HCT116 (cell line): ENCODE measurements at regions not wholly inside any gene's neighbourhood (a gene's known extent, or its start where the extent isn't known, plus 50 kb on each side); places are given as distances from the start of the nearest gene placed in this dataset.

Source experiments
- ATAC-seq: fragments of 200-7000 bp; cut with Tn5 transposase; 2 replicates; pipeline ENCODE4 v1.9.1; 2020; ENCODE audit warnings: mild to moderate bottlenecking, moderate library complexity
- BruUV-seq: library from RNA; stranded (reverse); fragments of 400-500 nt; replicated peaks from 2 replicates; lab custom pipeline; 2021; lab: Mats Ljungman, UMichigan
- CTCF ChIA-PET: fragments of 300-600 bp; sonication (Branson Sonifier 250); formaldehyde crosslinking; loops from one replicate; lab custom pipeline; 2021; ENCODE audit warnings: antibody characterized with exemption; lab: Charles Lee
- POLR2A ChIA-PET: fragments of 300-600, 350-600 bp; sonication (Branson Sonifier 250); formaldehyde crosslinking; loops from one replicate; lab custom pipeline; 2021; ENCODE audit warnings: antibody characterized with exemption; lab: Charles Lee
- RAD21 ChIA-PET, 2 experiments: fragments of 300-600 bp; sonication (Branson Sonifier 250); formaldehyde crosslinking; loops; one replicate each; lab custom pipeline; 2023; ENCODE audit warnings: low total read pairs in 2 of 2; ENCODE audit not compliant: uncharacterized antibody in 2 of 2, unreplicated experiment in 2 of 2, low non-redundant PET in 1 of 2; lab: Charles Lee
- DNase-seq: peaks from one replicate; pipeline ENCODE4 v3.0.0-alpha.2; 2010; ENCODE audit warnings: low read depth, low spot score
- H2AFZ ChIP-seq: fragments of 200-600 bp; shearing (Covaris generic), sonication (generic); 2 replicates; pipeline ENCODE4 v1.6.1; 2017; ENCODE audit warnings: low read depth, mixed run types, mixed read lengths, antibody characterized with exemption, low read length; ENCODE audit not compliant: poor library complexity, severe bottlenecking
- H3K27ac ChIP-seq: 2 replicates; pipeline ENCODE4 v1.5.1; 2012; ENCODE audit warnings: low read depth, low read length
- H3K27me3 ChIP-seq: fragments of 200-600 bp; sonication (generic); 2 replicates; pipeline ENCODE4 v1.6.1; 2016; ENCODE audit warnings: mixed run types, low read length, mixed read lengths; ENCODE audit not compliant: insufficient read depth
- H3K36me3 ChIP-seq, 2 experiments: fragments of 200-500 bp in 1 of 2; fragments of 200-600 bp in 1 of 2; sonication (Bioruptor generic) in 1 of 2; sonication (generic) in 1 of 2; 2 replicates each; pipeline versions ENCODE4 v1.5.1 to v1.6.1; 2014 to 2016; ENCODE audit warnings: low read length in 2 of 2, inconsistent platforms in 1 of 2, mixed read lengths in 1 of 2, mixed run types in 1 of 2; ENCODE audit not compliant: insufficient read depth in 2 of 2, control insufficient read depth in 1 of 2
- H3K4me1 ChIP-seq, 2 experiments: fragments of 200-600 bp in 1 of 2; sonication (generic) in 1 of 2; 2 replicates each; pipeline versions ENCODE4 v1.5.1 to v1.6.1; 2012 to 2017; ENCODE audit warnings: low read length in 2 of 2, inconsistent platforms in 1 of 2, mild to moderate bottlenecking in 1 of 2, mixed read lengths in 1 of 2, mixed run types in 1 of 2, moderate library complexity in 1 of 2; ENCODE audit not compliant: insufficient read depth in 2 of 2, control insufficient read depth in 1 of 2
- H3K4me2 ChIP-seq: fragments of 200-600 bp; sonication (generic); 2 replicates; pipeline ENCODE4 v1.6.1; 2017; ENCODE audit warnings: mixed run types, low read length, mixed read lengths
- H3K4me3 ChIP-seq, 2 experiments: fragments of 200-600 bp in 1 of 2; sonication (generic) in 1 of 2; replicated peaks in 1 of 2; 2 replicates each; pipeline ENCODE4 v1.5.1; 2011 to 2016; ENCODE audit warnings: low read length in 2 of 2, control low read depth in 1 of 2, low read depth in 1 of 2, mild to moderate bottlenecking in 1 of 2, mixed read lengths in 1 of 2, mixed run types in 1 of 2
- H3K79me2 ChIP-seq: fragments of 200-600 bp; sonication (generic); 2 replicates; pipeline ENCODE4 v1.6.1; 2017; ENCODE audit warnings: mild to moderate bottlenecking, mixed run types, low read length, moderate library complexity, mixed read lengths; ENCODE audit not compliant: insufficient read depth
- H3K9ac ChIP-seq: fragments of 200-600 bp; sonication (generic); 2 replicates; pipeline ENCODE4 v1.6.1; 2016; ENCODE audit warnings: low read length, mixed read lengths
- H3K9me2 ChIP-seq: fragments of 200-600 bp; sonication (generic), shearing (Covaris generic); 2 replicates; pipeline ENCODE4 v1.6.1; 2017; ENCODE audit warnings: mixed run types, mild to moderate bottlenecking, moderate library complexity; ENCODE audit not compliant: insufficient read depth
- H3K9me3 ChIP-seq, 2 experiments: fragments of 200-500 bp in 1 of 2; fragments of 200-600 bp in 1 of 2; sonication (Bioruptor generic) in 1 of 2; sonication (generic) in 1 of 2; 2 replicates each; pipeline ENCODE4 v1.6.1; 2014 to 2017; ENCODE audit warnings: low read length in 2 of 2, mixed read lengths in 2 of 2, inconsistent platforms in 1 of 2, low read depth in 1 of 2, mild to moderate bottlenecking in 1 of 2, mixed run types in 1 of 2, moderate library complexity in 1 of 2; ENCODE audit not compliant: control insufficient read depth in 1 of 2, insufficient read depth in 1 of 2
- H4K20me1 ChIP-seq: fragments of 200-600 bp; sonication (generic), shearing (Covaris generic); 2 replicates; pipeline ENCODE4 v1.6.1; 2017; ENCODE audit warnings: mixed run types, mild to moderate bottlenecking, moderate library complexity; ENCODE audit not compliant: insufficient read depth
- CBX3 ChIP-seq: IDR thresholded peaks from 2 replicates; pipeline ENCODE4 v1.6.1; 2012; ENCODE audit warnings: low read depth
- CEBPB ChIP-seq: IDR thresholded peaks from 2 replicates; pipeline ENCODE4 v1.6.1; 2012; ENCODE audit warnings: low read depth
- EGR1 ChIP-seq: IDR thresholded peaks from 2 replicates; pipeline ENCODE4 v1.6.1; 2012; ENCODE audit warnings: low read depth
- ELF1 ChIP-seq: IDR thresholded peaks from 2 replicates; pipeline ENCODE4 v1.6.1; 2012; ENCODE audit warnings: low read depth, borderline replicate concordance
- EZH2 ChIP-seq: fragments of 200-600 bp; sonication (generic); IDR thresholded peaks from 2 replicates; pipeline ENCODE4 v1.6.1; 2017; ENCODE audit warnings: antibody characterized with exemption, mixed run types
- EZH2phosphoT487 ChIP-seq: fragments of 200-600 bp; IDR thresholded peaks from 2 replicates; pipeline ENCODE4 v1.6.1; 2018; ENCODE audit warnings: antibody characterized with exemption, borderline replicate concordance
- MAX ChIP-seq: IDR thresholded peaks from 2 replicates; pipeline ENCODE4 v1.6.1; 2012
- POLR2A ChIP-seq: IDR thresholded peaks from 2 replicates; pipeline ENCODE4 v1.7.0; 2011; ENCODE audit warnings: borderline replicate concordance; ENCODE audit not compliant: insufficient read depth, insufficient read length; ENCODE audit errors: extremely low read depth
- POLR2AphosphoS5 ChIP-seq: IDR thresholded peaks from 2 replicates; pipeline ENCODE4 v1.6.1; 2011; ENCODE audit warnings: mild to moderate bottlenecking, low read depth, low read length, moderate library complexity
- RAD21 ChIP-seq: IDR thresholded peaks from 2 replicates; pipeline ENCODE4 v1.6.1; 2012; ENCODE audit warnings: low read depth, mild to moderate bottlenecking
- SIN3A ChIP-seq: IDR thresholded peaks from 2 replicates; pipeline ENCODE4 v1.6.1; 2012; ENCODE audit warnings: low read depth
- SP1 ChIP-seq: IDR thresholded peaks from 2 replicates; pipeline ENCODE4 v1.6.1; 2012; ENCODE audit warnings: low read depth
- SRF ChIP-seq: IDR thresholded peaks from 2 replicates; pipeline ENCODE4 v1.6.1; 2012; ENCODE audit warnings: low read depth
- TCF7L2 ChIP-seq: IDR thresholded peaks from 2 replicates; pipeline ENCODE4 v1.7.0; 2011; ENCODE audit warnings: borderline replicate concordance, inconsistent platforms; ENCODE audit not compliant: insufficient read depth, insufficient read length; ENCODE audit errors: extremely low read depth
- YY1 ChIP-seq: IDR thresholded peaks from 2 replicates; pipeline ENCODE4 v1.6.1; 2011; ENCODE audit warnings: low read length, low read depth, moderate library complexity, mild to moderate bottlenecking; ENCODE audit not compliant: insufficient replicate concordance; ENCODE audit errors: extremely low read depth
- ZBTB33 ChIP-seq: IDR thresholded peaks from 2 replicates; pipeline ENCODE4 v1.6.1; 2011; ENCODE audit warnings: mild to moderate bottlenecking, low read length, moderate library complexity; ENCODE audit not compliant: insufficient replicate concordance; ENCODE audit errors: extremely low read depth
- intact Hi-C: fragments of 100-400 bp; cut with micrococcal nuclease; formaldehyde crosslinking; loops from 2 replicates; pipeline ENCODE4 v1.10.0; 2022
- TF ChIP-seq, protein P1 (sequence below): IDR thresholded peaks from 2 replicates; pipeline ENCODE4 v1.6.1; 2012
- TF ChIP-seq, protein P2 (sequence below), 3 experiments: fragments of 200-600 bp in 1 of 3; sonication (generic) in 1 of 3; IDR thresholded peaks in 2 of 3; conservative IDR thresholded peaks in 1 of 3; 2 replicates each; pipeline ENCODE4 v1.5.1; 2012 to 2017; ENCODE audit warnings: low read depth in 2 of 3, low read length in 2 of 3, antibody characterized with exemption in 1 of 3, borderline replicate concordance in 1 of 3, control low read depth in 1 of 3, mild to moderate bottlenecking in 1 of 3, mixed read lengths in 1 of 3, mixed run types in 1 of 3, moderate library complexity in 1 of 3; ENCODE audit not compliant: insufficient read depth in 1 of 3

GRCh38 chr3:107977221-107978130, 113.4 kb downstream of the CD47 start:
- H3K79me2 ChIP-seq, result no peaks in the 10 kb centered on the region
- no peaks in the 10 kb centered on the region for H4K20me1 ChIP-seq
- ChIA-PET RAD21 (no interaction called here), POLR2A (no interaction called here), CTCF (no interaction called here)
- DNase-seq (no peak), ATAC-seq (no peak)
- H3K27ac ChIP-seq, result no peak overlapping the region
- H3K27me3 ChIP-seq, result no peaks in the 10 kb centered on the region
- no peaks in the 10 kb centered on the region for H3K9me2 ChIP-seq
- H3K4me1 ChIP-seq, result no peaks in the 10 kb centered on the region
- intact Hi-C loops, result no loop called here
- no peak overlapping the region for H3K4me2 ChIP-seq
- no peak overlapping the region for H3K9ac ChIP-seq
- no peaks in the 10 kb centered on the region for H3K36me3 ChIP-seq
- H2AFZ ChIP-seq, result no peak overlapping the region
- H3K9me3 ChIP-seq, result no peaks in the 10 kb centered on the region
- TF ChIP-seq ZBTB33, result no peak
- no peak for TF ChIP-seq POLR2A
- no peak for TF ChIP-seq ELF1
- TF ChIP-seq CEBPB, result no peak
- TF ChIP-seq, protein P1, sequence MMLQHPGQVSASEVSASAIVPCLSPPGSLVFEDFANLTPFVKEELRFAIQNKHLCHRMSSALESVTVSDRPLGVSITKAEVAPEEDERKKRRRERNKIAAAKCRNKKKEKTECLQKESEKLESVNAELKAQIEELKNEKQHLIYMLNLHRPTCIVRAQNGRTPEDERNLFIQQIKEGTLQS, result no peak
- no peak for TF ChIP-seq YY1
- no peak for TF ChIP-seq SRF
- TF ChIP-seq POLR2AphosphoS5, result no peak
- no peak for TF ChIP-seq MAX
- TF ChIP-seq, protein P2, sequence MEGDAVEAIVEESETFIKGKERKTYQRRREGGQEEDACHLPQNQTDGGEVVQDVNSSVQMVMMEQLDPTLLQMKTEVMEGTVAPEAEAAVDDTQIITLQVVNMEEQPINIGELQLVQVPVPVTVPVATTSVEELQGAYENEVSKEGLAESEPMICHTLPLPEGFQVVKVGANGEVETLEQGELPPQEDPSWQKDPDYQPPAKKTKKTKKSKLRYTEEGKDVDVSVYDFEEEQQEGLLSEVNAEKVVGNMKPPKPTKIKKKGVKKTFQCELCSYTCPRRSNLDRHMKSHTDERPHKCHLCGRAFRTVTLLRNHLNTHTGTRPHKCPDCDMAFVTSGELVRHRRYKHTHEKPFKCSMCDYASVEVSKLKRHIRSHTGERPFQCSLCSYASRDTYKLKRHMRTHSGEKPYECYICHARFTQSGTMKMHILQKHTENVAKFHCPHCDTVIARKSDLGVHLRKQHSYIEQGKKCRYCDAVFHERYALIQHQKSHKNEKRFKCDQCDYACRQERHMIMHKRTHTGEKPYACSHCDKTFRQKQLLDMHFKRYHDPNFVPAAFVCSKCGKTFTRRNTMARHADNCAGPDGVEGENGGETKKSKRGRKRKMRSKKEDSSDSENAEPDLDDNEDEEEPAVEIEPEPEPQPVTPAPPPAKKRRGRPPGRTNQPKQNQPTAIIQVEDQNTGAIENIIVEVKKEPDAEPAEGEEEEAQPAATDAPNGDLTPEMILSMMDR (IDR thresholded peaks at IDR 0.05 in 2 of 3, conservative IDR thresholded peaks at IDR 0.05 in 1 of 3; ENCODE audit: borderline replicate concordance in 1 of 3, insufficient read depth in 1 of 3, low read depth in 2 of 3, low read length in 2 of 3), result no peak
- no peak for TF ChIP-seq CBX3
- no peak for TF ChIP-seq SP1
- no peak for TF ChIP-seq RAD21
- TF ChIP-seq SIN3A, result no peak
- no peak for TF ChIP-seq EZH2phosphoT487
- no peak for TF ChIP-seq EGR1
- no peak for TF ChIP-seq EZH2
- no peak for TF ChIP-seq TCF7L2
- TF ChIP-seq, all 23 proteins: peak for 0
- no TSS peak for BruUV-seq
- no peak overlapping the region for H3K4me3 ChIP-seq
